ENCODE measurements at regions not wholly inside any gene's neighbourhood (a gene's known extent, or its start where the extent isn't known, plus 50 kb on each side); places are given as distances from the start of the nearest gene placed in this dataset.

GRCh38 chr5:29370248-29370647, 1823.2 kb upstream of the CDH6 start:
- TF ChIP-seq CTCF (IDR thresholded peaks at IDR 0.05; ENCODE audit: low read depth, low read length) (no peak), EZH2phosphoT487 (IDR thresholded peaks at IDR 0.05; ENCODE audit: low read depth) (no peak)

Measured in OCI-LY3 (cell line).